HG03342 (cell line): ENCODE measurements at regions not wholly inside any gene's neighbourhood (a gene's known extent, or its start where the extent isn't known, plus 50 kb on each side); places are given as distances from the start of the nearest gene placed in this dataset.

ENCODE experiments used
- ATAC-seq: cut with Tn5 transposase; IDR thresholded peaks from one replicate; pipeline ENCODE4 v1.9.1; 2021; ENCODE audit warnings: mild to moderate bottlenecking, moderate library complexity; ENCODE audit not compliant: unreplicated experiment

GRCh38 chr7:73963252-73963822 lies 64.6 kb upstream of the ELN start:
- no peak for ATAC-seq

GRCh38 chr7:73964786-73965185 lies 63.2 kb upstream of the ELN start:
- ATAC-seq, result no peak

- no peak for ATAC-seq
Measured at GRCh38 chr7:73966062-73966940, 61.7 kb upstream of the ELN start.

- ATAC-seq, result no peak
Measured at GRCh38 chr7:73966941-73967831, 60.8 kb upstream of the ELN start.

GRCh38 chr7:73967832-73968290 lies 60.1 kb upstream of the ELN start:
- ATAC-seq, result no peak

GRCh38 chr7:73968487-73968886 lies 59.5 kb upstream of the ELN start:
- ATAC-seq, result no peak

- ATAC-seq, result no peak
Measured at GRCh38 chr7:73969991-73970390, 58.0 kb upstream of the ELN start.

- ATAC-seq, result peak; percentile 5
Measured at GRCh38 chr7:73970801-73971229, 57.2 kb upstream of the ELN start.

- peak; percentile 86 for ATAC-seq
Measured at GRCh38 chr7:73971322-73971703, 56.7 kb upstream of the ELN start.

GRCh38 chr7:73971704-73972341 lies 56.1 kb upstream of the ELN start:
- no peak for ATAC-seq

- no peak for ATAC-seq
Measured at GRCh38 chr7:73972614-73973013, 55.4 kb upstream of the ELN start.

GRCh38 chr7:73973091-73973490 lies 54.9 kb upstream of the ELN start:
- no peak for ATAC-seq

- ATAC-seq, result no peak
Measured at GRCh38 chr7:73974101-73974947, 53.6 kb upstream of the ELN start.

- no peak for ATAC-seq
Measured at GRCh38 chr7:73974948-73975926, 52.7 kb upstream of the ELN start.

- no peak for ATAC-seq
Measured at GRCh38 chr7:73976761-73977618, 51.0 kb upstream of the ELN start.

GRCh38 chr7:73977619-73978618 lies 50.1 kb upstream of the ELN start:
- ATAC-seq, result no peak
